Germinal center (tissue), 1 donor: ENCODE measurements at regions not wholly inside any gene's neighbourhood (a gene's known extent, or its start where the extent isn't known, plus 50 kb on each side); places are given as distances from the start of the nearest gene placed in this dataset.

Experiments used
- DNase-seq: peaks from one replicate; pipeline ENCODE4 v3.0.0; 2012; ENCODE audit warnings: mixed read lengths, low spot score

- DNase-seq: no peak
Observed at GRCh38 chr10:131425752-131426533, 114.4 kb upstream of the TCERG1L start.

GRCh38 chr10:131426534-131426898, 115.0 kb upstream of the TCERG1L start:
- no peak for DNase-seq

DNA sequence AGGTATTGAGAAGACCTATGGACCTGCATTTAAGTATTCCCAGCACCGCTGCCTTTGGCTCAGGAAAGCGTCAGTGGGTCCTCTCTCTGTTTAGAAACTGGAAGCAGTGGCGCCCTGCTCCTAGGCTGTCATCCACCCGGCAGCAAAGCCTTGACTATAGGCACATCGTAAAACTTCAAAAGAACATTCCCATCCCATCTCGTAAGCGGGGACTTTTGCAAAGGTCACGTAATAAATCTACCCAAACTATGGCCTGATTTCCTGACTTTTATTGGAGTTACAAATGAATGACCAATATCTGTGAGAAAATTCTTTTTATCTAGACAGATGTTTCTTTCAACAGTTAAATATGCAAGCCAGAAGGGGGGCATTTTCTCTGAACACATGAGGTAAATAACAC, 115.8 kb upstream of the TCERG1L start:
- no peak for DNase-seq

GRCh38 chr10:131427901-131428300, 116.4 kb upstream of the TCERG1L start:
- DNase-seq: no peak

GRCh38 chr10:131429141-131429540, 117.6 kb upstream of the TCERG1L start:
- no peak for DNase-seq

GRCh38 chr10:131429942-131430341, 118.4 kb upstream of the TCERG1L start:
- DNase-seq: no peak

GRCh38 chr10:131430716-131431412, 119.3 kb upstream of the TCERG1L start:
- no peak for DNase-seq

- no peak for DNase-seq
Observed at GRCh38 chr10:131431533-131431932, 120.0 kb upstream of the TCERG1L start.

- no peak for DNase-seq
Observed at GRCh38 chr10:131431978-131432690, 120.6 kb upstream of the TCERG1L start.

DNA sequence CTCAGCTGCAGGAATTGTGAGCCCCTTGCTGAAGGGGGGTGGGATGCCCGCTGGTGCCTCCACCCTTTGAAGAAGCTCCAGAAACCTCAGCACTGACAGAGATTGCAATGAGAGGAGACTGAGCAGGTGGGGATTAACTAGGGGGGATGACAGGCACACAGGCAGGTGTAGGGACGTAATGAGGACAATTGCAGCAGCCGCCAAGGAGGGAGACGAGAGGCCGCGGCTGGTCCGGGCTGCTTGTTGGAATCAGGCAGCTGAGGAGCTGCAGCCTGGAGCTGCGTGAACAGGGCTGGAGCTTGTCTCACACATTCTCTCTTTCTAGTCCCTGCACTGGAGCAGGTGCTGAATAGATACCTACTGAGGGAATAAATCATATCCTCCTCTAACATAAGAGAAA, 122.0 kb upstream of the TCERG1L start:
- DNase-seq: no peak

GRCh38 chr10:131435232-131435631, 123.7 kb upstream of the TCERG1L start:
- DNase-seq: no peak

- no peak for DNase-seq
Observed at GRCh38 chr10:131435760-131436457, 124.4 kb upstream of the TCERG1L start.

- DNase-seq: no peak
Observed at GRCh38 chr10:131436458-131436857, 124.9 kb upstream of the TCERG1L start.

DNA sequence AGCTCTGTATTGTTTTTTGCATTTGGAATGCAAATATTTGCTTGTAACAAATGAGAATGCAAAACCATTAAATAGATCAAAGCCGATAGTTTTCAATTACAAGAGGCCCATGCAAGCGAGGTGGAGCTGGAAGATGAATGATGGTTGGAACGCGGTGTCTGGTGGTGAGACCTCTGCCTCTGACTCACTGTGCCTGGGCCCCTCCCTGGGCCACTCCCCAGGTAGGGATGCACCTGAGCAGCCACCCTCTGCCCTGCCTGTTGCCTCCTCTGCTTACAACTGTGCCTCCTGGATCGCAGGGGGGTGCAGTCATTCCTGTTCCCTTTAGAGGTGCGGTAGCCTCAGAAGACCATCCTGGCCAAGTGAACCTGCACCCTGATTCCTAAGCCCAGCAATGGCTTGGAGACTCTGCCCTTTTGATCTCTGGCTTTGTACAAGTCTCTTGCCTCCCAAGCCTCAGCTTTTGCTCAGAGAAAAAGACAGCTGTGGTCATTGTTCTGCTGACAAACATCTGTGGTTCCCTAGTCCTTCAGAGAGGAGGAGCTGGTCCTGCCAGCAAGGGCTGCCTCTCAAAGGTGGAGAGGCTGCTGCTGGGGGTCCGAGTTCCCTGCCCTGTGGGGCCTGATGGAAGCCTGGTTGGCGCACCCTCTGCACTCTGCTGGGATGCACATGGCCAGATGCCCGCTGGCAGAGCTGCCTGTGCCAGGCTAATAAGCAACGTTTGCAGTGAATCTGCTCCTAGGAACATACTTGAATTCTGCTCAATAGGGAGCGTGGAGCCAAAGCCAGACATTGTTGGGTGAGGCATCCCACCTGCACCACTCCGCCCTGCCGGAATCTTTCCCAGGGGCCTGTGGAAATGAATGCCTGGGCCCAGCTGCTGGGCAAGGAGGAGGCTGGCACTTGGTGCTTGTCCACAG, 126.3 kb upstream of the TCERG1L start:
- DNase-seq: no peak

- no peak for DNase-seq
Observed at GRCh38 chr10:131438665-131439064, 127.1 kb upstream of the TCERG1L start.

- DNase-seq: no peak
Observed at GRCh38 chr10:131439705-131440104, 128.2 kb upstream of the TCERG1L start.

DNA sequence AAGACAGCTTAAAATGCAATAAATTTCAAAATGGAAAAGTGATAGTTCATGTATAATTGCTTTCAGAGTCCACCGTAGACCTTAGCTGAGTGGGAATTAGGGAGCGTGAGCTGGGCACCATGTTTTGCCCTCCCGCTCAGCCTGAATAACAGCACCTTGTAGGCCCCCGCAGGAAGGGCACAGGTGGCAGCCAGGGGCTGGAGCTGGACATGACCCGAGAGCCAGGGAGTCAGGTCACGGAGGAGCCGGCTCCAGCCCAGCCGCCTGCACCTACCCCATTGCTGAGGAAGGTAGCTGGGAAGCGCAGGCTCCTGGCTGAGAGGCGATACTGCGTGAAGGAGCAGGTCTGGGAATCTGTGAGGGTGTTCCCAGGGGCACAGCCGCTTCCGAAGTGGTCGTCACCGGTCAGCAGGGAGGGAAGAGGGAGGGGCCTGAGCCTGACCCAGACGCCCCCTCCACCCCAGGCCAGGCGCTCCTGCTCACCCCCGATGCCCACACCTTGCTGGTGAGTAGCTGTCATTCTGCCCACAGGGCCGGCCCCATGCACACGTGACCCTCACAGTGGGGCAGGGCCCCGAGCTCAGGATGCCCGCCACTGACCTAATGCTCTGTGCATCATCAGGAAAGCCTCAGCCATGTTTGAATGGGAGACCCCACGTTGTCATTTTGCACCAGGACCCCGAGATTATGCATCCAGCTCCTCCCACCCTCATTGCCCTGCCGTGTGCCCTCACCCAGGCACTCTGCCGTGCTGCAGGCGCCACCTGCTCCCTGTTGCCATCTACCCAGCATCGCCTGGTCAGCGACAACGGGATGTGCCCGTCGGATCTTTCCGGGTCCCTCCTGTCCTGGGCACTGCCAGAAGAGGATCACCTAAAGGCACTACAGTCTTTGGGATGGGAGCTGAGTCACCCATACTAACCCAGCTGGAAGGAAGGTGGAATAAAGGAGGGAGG, 129.2 kb upstream of the TCERG1L start:
- DNase-seq: no peak

- DNase-seq: no peak
Observed at GRCh38 chr10:131442271-131442670, 130.8 kb upstream of the TCERG1L start.

DNA sequence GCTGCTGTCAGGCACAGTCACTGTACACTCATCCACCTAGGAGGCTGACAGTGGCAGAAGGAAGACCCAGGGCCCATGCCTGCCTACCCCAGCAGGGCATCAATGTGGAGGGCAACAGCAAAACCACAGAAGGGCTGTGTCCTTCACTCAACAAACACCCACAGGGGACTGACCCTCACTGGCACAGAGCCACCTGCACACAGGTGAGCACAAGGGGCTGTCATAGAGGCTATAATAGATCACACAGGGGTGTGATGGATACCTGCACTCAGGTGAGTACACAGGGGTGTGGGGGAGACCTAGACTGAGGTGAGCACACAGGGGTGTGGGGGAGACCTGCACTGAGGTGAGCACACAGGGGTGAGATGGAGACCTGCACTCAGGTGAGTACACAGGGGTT, 132.8 kb upstream of the TCERG1L start:
- DNase-seq: no peak

- no peak for DNase-seq
Observed at GRCh38 chr10:131444862-131445461, 133.4 kb upstream of the TCERG1L start.
